ENCODE measurements at regions not wholly inside any gene's neighbourhood (a gene's known extent, or its start where the extent isn't known, plus 50 kb on each side); places are given as distances from the start of the nearest gene placed in this dataset.
"Not testable (repeated sequence)": the region's sequence is repeated elsewhere in the genome, so short reads cannot be mapped to it uniquely, and the experiment has no call there.

DNA sequence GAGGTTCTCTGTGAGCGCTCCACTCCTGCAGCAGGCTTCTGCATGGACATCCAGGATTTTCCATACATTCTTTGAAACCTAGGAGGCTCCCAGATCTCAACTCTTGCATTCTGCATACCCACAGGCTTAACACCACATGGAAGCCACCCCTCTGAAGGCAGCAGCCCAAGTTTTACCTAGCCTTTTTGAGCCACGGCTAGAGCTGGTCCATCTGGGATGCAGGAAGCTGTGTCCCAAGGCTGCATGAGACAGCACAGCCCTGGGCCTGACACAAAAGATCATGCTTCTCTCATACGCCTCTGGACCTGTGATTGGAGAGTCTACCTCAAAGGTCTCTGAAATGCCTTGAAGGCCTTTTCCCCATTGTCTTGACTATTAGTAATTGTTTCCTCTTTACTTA lies 53.6 kb upstream of the RPRM start:
- no peak overlapping the region for H3K4me3 ChIP-seq (ENCODE audit: low read depth, low read length)
- TF ChIP-seq CTCF (IDR thresholded peaks at IDR 0.05; ENCODE audit: low read depth, low read length, missing control alignments) = no peak
- in situ Hi-C loops (cut with HindIII; ENCODE audit: low sequenced_read_pairs) = no loop called here
- no peak for DNase-seq (ENCODE audit: low read depth)

DNA sequence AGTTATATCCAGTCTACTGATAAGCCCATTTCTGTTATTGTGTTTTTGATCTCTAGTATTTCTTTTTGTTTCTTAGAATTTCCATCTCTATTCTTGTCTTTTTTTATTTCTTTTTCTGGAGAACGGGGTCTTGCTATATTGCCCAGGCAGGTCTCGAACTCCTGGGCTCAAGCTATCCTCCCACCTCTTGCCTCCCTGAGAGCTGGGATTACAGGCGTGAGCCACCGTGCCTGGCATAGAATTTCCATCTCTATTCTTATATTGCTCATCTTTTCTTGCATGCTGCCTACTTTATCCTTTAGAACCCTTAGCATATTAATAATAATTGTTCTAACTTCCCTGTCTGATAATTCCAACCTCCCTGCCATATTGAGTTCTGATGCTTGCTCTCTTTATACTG lies 55.2 kb upstream of the RPRM start:
- H3K4me3 ChIP-seq (ENCODE audit: low read depth, low read length); in situ Hi-C loops (cut with HindIII; ENCODE audit: low sequenced_read_pairs); DNase-seq (ENCODE audit: low read depth): not testable (repeated sequence)

DNA sequence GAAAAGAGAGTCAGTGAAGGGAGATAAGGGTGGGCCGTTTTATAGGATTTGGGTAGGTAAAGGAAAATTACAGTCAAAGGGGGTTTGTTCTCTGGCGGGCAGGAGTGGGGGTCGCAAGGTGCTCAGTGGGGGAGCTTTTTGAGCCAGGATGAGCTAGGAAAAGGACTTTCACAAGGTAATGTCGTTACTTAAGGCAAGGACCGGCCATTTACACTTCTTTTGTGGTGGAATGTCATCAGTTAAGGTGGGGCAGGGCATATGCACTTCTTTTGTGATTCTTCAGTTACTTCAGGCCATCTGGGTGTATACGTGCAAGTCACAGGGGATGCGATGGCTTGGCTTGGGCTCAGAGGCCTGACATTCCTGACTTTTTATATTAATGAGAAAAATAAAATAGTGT lies 56.0 kb upstream of the RPRM start:
- in situ Hi-C loops (cut with HindIII; ENCODE audit: low sequenced_read_pairs); DNase-seq (ENCODE audit: low read depth); H3K4me3 ChIP-seq (ENCODE audit: low read depth, low read length): not testable (repeated sequence)

DNA sequence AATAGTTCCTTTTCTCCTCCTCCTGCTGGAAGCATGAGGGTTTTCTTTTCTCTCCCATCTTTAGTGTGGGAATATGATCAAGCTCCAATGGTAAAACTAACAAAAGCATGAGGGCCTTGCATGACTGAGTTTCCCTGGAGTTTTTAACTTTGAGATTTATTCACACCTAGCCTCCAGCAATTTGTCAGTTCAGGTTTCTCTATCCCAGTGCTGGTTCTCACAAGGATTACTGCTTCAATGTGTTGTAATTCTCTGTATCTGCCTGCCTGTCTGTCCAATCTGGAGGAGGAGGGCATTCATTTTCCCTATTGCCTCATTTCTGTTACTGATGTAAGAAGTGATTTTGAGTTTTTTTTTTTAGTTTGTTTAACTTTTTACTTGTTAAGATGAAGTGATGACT lies 57.6 kb upstream of the RPRM start:
- in situ Hi-C loops (cut with HindIII; ENCODE audit: low sequenced_read_pairs) = no loop called here
- DNase-seq (ENCODE audit: low read depth) = no peak
- no peak overlapping the region for H3K4me3 ChIP-seq (ENCODE audit: low read depth, low read length)
- TF ChIP-seq CTCF (IDR thresholded peaks at IDR 0.05; ENCODE audit: low read depth, low read length, missing control alignments) = no peak

DNA sequence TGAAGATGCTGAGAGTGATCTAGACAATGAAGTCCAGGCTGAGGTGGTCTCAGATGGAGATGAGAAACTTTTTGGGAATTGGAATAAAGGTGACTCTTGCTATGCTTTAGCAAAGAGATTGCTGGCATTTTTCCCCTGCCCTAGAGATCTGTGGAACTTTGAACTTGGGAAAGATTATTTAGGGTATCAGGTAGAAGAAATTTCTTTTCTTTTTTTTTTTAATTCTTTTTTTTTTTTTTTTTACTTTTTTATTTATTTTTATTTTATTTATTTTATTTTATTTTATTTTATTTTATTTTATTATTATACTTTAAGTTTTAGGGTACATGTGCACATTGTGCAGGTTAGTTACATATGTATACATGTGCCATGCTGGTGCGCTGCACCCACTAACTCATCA lies 59.5 kb upstream of the RPRM start:
- in situ Hi-C loops (cut with HindIII; ENCODE audit: low sequenced_read_pairs); H3K4me3 ChIP-seq (ENCODE audit: low read depth, low read length); DNase-seq (ENCODE audit: low read depth): not testable (repeated sequence)

DNA sequence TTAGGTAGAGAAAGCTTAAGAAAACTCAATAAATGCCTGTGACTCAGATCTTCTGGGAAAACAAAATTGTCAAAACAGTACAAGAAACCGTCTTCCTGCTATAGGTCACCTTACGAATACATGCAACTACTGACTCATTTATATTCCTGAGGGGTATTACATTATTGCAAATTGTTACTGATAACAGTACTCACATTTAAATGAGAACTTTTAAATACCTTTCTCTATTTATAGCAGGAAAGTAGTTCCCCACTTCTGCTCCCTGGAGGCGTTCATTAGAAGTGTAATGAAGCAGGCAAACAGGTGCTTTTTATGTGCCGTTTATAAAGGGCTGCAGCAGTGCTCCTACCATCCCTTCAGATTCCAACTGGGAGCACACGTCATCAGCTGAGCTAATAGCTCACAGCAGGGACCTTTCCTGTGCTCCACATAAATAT lies 65.1 kb upstream of the RPRM start:
- DNase-seq (ENCODE audit: low read depth) = no peak

GRCh38 chr2:153546358-153546757 lies 67.8 kb upstream of the RPRM start:
- in situ Hi-C loops (cut with HindIII; ENCODE audit: low sequenced_read_pairs) = no loop called here
- TF ChIP-seq CTCF (IDR thresholded peaks at IDR 0.05; ENCODE audit: low read depth, low read length, missing control alignments) = no peak
- H3K4me3 ChIP-seq (ENCODE audit: low read depth, low read length) = no peak overlapping the region
- DNase-seq (ENCODE audit: low read depth) = no peak

More for the DNA sequence above, 65.1 kb upstream of the RPRM start:
- in situ Hi-C loops (cut with HindIII; ENCODE audit: low sequenced_read_pairs) = no loop called here
- no peak overlapping the region for H3K4me3 ChIP-seq (ENCODE audit: low read depth, low read length)
- TF ChIP-seq CTCF (IDR thresholded peaks at IDR 0.05; ENCODE audit: low read depth, low read length, missing control alignments) = no peak

DNA sequence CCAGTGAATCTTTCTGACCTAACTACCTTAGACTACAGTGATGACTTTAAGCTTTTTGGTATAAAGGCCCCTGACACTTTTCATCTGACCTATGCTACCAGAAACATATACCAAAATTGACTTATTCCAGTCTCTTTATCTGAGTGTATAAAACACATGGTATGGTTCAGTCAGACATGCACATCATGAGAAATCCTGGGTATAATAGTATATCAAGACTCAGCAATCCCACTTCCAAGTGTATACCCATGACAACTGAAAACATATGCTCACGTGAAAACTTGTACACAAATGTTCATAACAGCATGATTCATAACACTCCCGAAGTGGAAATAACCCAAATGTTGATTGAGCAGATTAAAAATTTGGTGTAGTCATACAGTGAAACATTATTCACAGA lies 70.0 kb upstream of the RPRM start:
- H3K4me3 ChIP-seq (ENCODE audit: low read depth, low read length) = no peak overlapping the region
- TF ChIP-seq CTCF (IDR thresholded peaks at IDR 0.05; ENCODE audit: low read depth, low read length, missing control alignments) = no peak
- in situ Hi-C loops (cut with HindIII; ENCODE audit: low sequenced_read_pairs) = no loop called here
- DNase-seq (ENCODE audit: low read depth) = no peak

Measured in astrocyte of the cerebellum (primary cell).